ENCODE measurements at regions not wholly inside any gene's neighbourhood (a gene's known extent, or its start where the extent isn't known, plus 50 kb on each side); places are given as distances from the start of the nearest gene placed in this dataset.

DNA sequence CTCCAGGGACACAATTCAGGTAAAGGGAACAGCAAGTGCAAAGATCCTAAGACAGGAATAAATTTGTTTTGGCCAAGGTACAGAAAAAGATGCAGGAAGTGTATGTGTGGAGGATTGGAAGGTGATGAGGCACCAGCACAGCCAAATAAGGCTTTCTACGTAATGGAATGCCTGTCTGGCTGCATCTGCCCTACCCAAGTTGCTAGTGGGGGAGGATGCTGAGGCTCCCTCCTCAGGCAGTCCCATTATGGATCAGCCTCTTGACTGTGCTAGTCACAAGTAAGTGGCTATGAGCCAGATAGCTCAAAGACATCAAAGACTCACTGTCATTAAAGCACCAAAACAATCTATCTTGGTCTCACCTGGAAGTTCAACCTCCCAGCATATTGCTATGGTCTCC lies 300.9 kb upstream of the FAT4 start:
- peaks cover 5% of the 10 kb centered on the region for H3K4me1 Mint-ChIP-seq
- H3K9me3 Mint-ChIP-seq, result peaks cover 1% of the 10 kb centered on the region
- H3K27me3 Mint-ChIP-seq (ENCODE audit: low read depth), result no peaks in the 10 kb centered on the region
- no peaks in the 10 kb centered on the region for H3K36me3 Mint-ChIP-seq (ENCODE audit: low read depth)
- H3K4me3 Mint-ChIP-seq, result no peak overlapping the region
- H3K27ac Mint-ChIP-seq, result no peak overlapping the region
- TF ChIP-seq, protein P1, sequence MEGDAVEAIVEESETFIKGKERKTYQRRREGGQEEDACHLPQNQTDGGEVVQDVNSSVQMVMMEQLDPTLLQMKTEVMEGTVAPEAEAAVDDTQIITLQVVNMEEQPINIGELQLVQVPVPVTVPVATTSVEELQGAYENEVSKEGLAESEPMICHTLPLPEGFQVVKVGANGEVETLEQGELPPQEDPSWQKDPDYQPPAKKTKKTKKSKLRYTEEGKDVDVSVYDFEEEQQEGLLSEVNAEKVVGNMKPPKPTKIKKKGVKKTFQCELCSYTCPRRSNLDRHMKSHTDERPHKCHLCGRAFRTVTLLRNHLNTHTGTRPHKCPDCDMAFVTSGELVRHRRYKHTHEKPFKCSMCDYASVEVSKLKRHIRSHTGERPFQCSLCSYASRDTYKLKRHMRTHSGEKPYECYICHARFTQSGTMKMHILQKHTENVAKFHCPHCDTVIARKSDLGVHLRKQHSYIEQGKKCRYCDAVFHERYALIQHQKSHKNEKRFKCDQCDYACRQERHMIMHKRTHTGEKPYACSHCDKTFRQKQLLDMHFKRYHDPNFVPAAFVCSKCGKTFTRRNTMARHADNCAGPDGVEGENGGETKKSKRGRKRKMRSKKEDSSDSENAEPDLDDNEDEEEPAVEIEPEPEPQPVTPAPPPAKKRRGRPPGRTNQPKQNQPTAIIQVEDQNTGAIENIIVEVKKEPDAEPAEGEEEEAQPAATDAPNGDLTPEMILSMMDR (IDR thresholded peaks at IDR 0.05; ENCODE audit: unreplicated experiment in 3 of 3), result no peak

DNA sequence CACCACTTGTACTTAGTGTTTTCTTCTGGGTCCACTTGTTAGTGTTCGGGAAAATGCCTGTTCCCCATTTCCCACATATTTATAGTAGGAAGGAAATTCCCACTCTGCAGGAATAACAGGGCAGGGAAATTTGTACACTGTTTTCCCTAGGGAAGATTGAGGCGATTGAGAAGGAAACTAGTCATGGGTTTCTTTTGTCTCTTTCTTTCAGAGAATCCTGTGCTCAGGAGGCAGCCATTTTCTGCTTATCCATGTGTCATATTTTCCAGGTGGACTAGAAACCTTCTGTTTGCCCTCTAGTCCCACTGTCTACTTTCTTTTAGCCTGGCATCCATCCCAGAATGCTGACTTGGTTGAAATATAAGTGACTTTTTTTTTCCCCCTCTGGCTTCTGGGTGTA lies 299.1 kb upstream of the ANKRD50 start:
- peaks cover 5% of the 10 kb centered on the region for H3K36me3 Mint-ChIP-seq (ENCODE audit: low read depth)
- no peak overlapping the region for H3K4me3 Mint-ChIP-seq
- H3K27me3 Mint-ChIP-seq (ENCODE audit: low read depth), result no peaks in the 10 kb centered on the region

DNA sequence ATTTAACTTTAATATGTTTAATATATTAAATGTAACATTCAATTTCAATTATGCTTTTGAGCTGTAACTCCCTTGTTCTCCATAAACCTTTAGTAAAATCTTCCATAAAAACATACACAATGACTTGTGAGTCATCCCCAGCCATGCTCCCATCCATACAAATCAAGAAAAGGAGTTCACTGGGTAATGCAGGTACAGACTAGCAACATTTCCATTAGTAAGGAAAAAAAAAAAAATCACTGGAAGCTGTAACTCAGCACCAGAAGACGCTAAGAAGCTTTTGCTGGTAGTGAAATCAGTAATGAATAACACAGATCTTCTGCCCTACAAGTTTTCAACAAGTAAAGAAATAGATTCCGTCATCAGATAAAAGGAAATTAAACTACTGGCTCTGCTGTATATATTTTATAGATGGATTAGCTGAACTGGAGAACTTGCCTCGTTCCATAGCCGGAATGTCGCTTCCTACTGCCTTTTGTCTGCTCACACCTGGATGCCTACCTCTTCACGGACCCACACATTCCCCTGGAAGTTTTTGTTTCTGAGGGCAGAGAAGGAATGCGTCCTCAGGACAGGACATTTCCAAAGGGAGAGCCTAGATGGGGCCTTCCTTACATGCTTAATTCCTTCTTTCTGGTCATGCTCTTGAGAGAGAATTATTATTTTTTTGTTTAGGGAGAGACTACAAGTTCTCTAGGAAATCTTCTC lies 298.4 kb upstream of the ANKRD50 start:
- no peaks in the 10 kb centered on the region for H3K27me3 Mint-ChIP-seq (ENCODE audit: low read depth)
- no peak overlapping the region for H3K4me3 Mint-ChIP-seq
- TF ChIP-seq, protein P1 (IDR thresholded peaks at IDR 0.05; ENCODE audit: unreplicated experiment in 3 of 3), result no peak
- no peak overlapping the region for H3K27ac Mint-ChIP-seq
- peaks cover 7% of the 10 kb centered on the region for H3K36me3 Mint-ChIP-seq (ENCODE audit: low read depth)
- H3K9me3 Mint-ChIP-seq, result peaks cover 6% of the 10 kb centered on the region
- H3K4me1 Mint-ChIP-seq, result no peaks in the 10 kb centered on the region

More for the DNA sequence above, 299.1 kb upstream of the ANKRD50 start:
- H3K9me3 Mint-ChIP-seq, result peaks cover 5% of the 10 kb centered on the region
- H3K27ac Mint-ChIP-seq, result no peak overlapping the region
- H3K4me1 Mint-ChIP-seq, result no peaks in the 10 kb centered on the region
- TF ChIP-seq, protein P1 (IDR thresholded peaks at IDR 0.05; ENCODE audit: unreplicated experiment in 3 of 3), result no peak

DNA sequence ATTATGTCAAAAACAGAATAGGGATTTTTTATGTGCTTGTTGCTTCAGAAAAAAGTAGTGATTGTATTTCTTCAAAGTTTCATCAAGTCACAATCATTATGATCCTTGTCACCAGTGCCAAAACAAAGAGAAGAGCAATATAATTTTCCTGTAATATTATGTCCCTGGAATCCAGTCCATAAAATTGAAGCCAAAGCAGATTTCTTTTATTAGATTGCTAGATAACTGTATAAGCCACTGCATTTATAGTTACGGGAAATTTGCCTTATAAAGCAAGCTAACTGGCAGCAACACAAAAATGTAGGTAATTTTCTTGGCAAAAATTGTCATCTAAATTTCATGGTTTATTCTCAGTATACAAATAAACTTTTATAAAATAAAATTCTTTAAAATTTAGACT lies 296.1 kb upstream of the ANKRD50 start:
- H3K4me3 Mint-ChIP-seq, result no peak overlapping the region
- peaks cover 7% of the 10 kb centered on the region for H3K36me3 Mint-ChIP-seq (ENCODE audit: low read depth)
- H3K4me1 Mint-ChIP-seq, result no peaks in the 10 kb centered on the region
- no peak overlapping the region for H3K27ac Mint-ChIP-seq
- H3K9me3 Mint-ChIP-seq, result peaks cover 6% of the 10 kb centered on the region
- TF ChIP-seq, protein P1 (IDR thresholded peaks at IDR 0.05; ENCODE audit: unreplicated experiment in 3 of 3), result no peak
- H3K27me3 Mint-ChIP-seq (ENCODE audit: low read depth), result no peaks in the 10 kb centered on the region

DNA sequence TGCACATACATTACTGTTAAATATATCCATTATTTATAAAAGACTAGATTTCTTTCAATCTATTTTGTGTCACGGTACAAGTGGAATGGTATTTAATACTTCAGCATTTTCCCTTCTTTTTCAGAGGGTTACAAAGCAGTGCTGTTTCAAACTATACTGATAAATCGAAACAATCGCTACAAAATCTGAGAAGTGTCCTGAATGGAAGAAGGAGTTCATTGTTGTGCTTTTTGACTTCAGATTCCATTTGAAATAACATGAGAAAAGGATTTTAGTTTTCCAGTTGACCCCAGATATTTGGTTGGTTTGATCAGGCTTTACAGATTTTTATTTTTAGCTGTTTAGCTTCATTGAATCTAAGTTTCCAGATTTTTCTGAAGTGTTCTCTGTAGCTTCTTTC lies 292.1 kb upstream of the ANKRD50 start:
- Mint-ChIP-seq H3K4me1 (peaks cover 3% of the 10 kb centered on the region), H3K4me3 (no peak overlapping the region), H3K27ac (no peak overlapping the region), H3K9me3 (peaks cover 6% of the 10 kb centered on the region), H3K27me3 (ENCODE audit: low read depth) (no peaks in the 10 kb centered on the region), H3K36me3 (ENCODE audit: low read depth) (peaks cover 7% of the 10 kb centered on the region)
- TF ChIP-seq, protein P1 (IDR thresholded peaks at IDR 0.05; ENCODE audit: unreplicated experiment in 3 of 3), result no peak

DNA sequence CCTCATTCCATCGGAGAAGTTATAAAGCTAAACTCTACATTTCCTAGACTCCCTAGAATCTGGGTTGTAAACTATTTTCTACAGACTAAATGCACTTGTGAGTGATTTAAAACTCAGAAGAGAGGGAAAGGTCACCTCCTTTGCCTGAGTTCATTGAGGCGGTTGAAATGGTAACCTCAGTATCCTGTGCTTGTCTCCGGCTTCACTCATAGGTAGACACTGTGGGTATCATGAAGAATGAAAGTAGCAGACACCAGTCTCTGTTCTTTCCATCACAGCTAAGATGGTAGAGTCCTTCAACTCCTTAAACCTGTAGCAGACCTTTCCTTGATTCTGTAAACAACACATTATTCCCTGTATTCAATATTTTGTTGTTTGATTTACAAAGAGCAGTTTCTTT lies 291.3 kb upstream of the ANKRD50 start:
- H3K4me3 Mint-ChIP-seq, result no peak overlapping the region

More for the DNA sequence above, 291.3 kb upstream of the ANKRD50 start:
- peaks cover 7% of the 10 kb centered on the region for H3K36me3 Mint-ChIP-seq (ENCODE audit: low read depth)
- peaks cover 6% of the 10 kb centered on the region for H3K9me3 Mint-ChIP-seq
- peaks cover 5% of the 10 kb centered on the region for H3K4me1 Mint-ChIP-seq
- no peak overlapping the region for H3K27ac Mint-ChIP-seq
- H3K27me3 Mint-ChIP-seq (ENCODE audit: low read depth), result no peaks in the 10 kb centered on the region
- TF ChIP-seq, protein P1 (IDR thresholded peaks at IDR 0.05; ENCODE audit: unreplicated experiment in 3 of 3), result no peak

All from nephron (organoid).